BJ (cell line): ENCODE measurements at regions not wholly inside any gene's neighbourhood (a gene's known extent, or its start where the extent isn't known, plus 50 kb on each side); places are given as distances from the start of the nearest gene placed in this dataset.

Experiments used
- CTCF ChIA-PET: fragments of 350-600 bp; formaldehyde crosslinking; extraction: SDS; loops from one replicate; lab custom pipeline; 2021; ENCODE audit warnings: antibody characterized with exemption, inconsistent platforms; lab: Yijun Ruan, JAX
- POLR2A ChIA-PET: fragments of 300-600 bp; sonication (Branson Sonifier 250); formaldehyde crosslinking; extraction: SDS; loops from one replicate; lab custom pipeline; 2021; ENCODE audit warnings: antibody characterized with exemption; lab: Charles Lee
- DNase-seq: peaks from one replicate; pipeline ENCODE4 v3.0.0-alpha.2; 2011; ENCODE audit warnings: low read depth
- H3K27me3 ChIP-seq: 2 replicates; pipeline ENCODE4 v1.6.0; 2011; ENCODE audit warnings: low read length; ENCODE audit not compliant: control insufficient read depth, insufficient read depth
- H3K36me3 ChIP-seq: 2 replicates; pipeline ENCODE4 v1.5.1; 2011; ENCODE audit warnings: low read length; ENCODE audit not compliant: control insufficient read depth, insufficient read depth
- H3K4me3 ChIP-seq: 2 replicates; pipeline ENCODE4 v1.5.1; 2011; ENCODE audit warnings: low read depth, mild to moderate bottlenecking, control low read depth, low read length
- TF ChIP-seq, protein P1 (sequence below): IDR thresholded peaks from 2 replicates; pipeline ENCODE4 v1.5.1; 2011; ENCODE audit warnings: low read depth, mild to moderate bottlenecking, control low read depth, inconsistent platforms, low read length, moderate library complexity; ENCODE audit not compliant: insufficient read depth

DNA sequence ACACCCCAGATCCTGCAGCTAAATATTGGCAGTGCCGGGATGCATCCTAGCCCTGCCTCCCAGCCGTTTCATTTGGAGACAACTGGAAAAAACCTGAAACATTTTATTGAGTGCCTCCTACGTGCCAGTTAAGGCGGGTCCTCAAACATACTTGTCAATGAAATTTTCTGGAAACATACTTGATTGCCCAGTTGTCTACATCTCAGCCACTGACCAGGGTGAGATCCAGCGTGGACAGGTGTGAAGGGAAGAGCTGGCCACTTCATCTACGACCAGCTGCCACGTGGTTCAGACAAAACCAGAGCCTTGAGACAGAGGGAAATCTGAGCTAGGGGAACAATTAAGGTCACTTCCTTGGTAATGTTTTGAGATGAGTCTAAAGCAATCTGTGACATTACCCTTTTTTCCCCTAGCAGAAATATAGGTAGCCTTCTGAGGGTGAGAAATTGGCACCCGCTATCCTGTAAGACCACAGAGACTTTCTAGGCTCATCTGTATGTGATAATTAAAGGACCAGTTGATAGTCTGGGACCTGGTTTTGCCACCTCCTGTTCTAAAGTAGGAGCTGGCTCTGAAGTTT, 116.3 kb upstream of the MTHFD1L start:
- no peak overlapping the region for H3K4me3 ChIP-seq
- no peak for DNase-seq
- H3K36me3 ChIP-seq: no peaks in the 10 kb centered on the region
- POLR2A ChIA-PET: no interaction called here
- CTCF ChIA-PET: no interaction called here
- no peaks in the 10 kb centered on the region for H3K27me3 ChIP-seq
- TF ChIP-seq, protein P1, sequence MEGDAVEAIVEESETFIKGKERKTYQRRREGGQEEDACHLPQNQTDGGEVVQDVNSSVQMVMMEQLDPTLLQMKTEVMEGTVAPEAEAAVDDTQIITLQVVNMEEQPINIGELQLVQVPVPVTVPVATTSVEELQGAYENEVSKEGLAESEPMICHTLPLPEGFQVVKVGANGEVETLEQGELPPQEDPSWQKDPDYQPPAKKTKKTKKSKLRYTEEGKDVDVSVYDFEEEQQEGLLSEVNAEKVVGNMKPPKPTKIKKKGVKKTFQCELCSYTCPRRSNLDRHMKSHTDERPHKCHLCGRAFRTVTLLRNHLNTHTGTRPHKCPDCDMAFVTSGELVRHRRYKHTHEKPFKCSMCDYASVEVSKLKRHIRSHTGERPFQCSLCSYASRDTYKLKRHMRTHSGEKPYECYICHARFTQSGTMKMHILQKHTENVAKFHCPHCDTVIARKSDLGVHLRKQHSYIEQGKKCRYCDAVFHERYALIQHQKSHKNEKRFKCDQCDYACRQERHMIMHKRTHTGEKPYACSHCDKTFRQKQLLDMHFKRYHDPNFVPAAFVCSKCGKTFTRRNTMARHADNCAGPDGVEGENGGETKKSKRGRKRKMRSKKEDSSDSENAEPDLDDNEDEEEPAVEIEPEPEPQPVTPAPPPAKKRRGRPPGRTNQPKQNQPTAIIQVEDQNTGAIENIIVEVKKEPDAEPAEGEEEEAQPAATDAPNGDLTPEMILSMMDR: no peak

DNA sequence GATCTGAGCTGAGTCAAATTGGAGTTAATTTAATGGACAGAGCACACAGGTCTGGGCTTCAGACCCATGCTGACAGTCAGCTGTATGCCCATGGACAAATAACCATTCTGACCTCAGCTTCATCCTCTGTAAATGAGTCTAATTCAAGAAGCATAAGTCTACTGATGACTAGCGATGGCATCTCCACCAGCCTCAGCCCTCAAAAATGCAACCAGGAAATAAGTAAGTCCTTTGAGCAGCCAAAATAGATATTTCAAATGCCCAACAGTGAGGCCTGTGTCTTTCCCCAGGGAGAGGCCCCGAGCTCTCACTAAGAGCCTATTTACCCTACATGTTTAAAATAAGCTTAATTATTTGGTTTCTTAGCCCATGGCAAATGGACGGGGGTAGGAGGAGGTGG, 114.2 kb upstream of the MTHFD1L start:
- Histone ChIP-seq H3K4me3 (no peak overlapping the region), H3K27me3 (no peaks in the 10 kb centered on the region), H3K36me3 (no peaks in the 10 kb centered on the region)
- ChIA-PET POLR2A (no interaction called here), CTCF (no interaction called here)
- no peak for DNase-seq
- TF ChIP-seq, protein P1: no peak

DNA sequence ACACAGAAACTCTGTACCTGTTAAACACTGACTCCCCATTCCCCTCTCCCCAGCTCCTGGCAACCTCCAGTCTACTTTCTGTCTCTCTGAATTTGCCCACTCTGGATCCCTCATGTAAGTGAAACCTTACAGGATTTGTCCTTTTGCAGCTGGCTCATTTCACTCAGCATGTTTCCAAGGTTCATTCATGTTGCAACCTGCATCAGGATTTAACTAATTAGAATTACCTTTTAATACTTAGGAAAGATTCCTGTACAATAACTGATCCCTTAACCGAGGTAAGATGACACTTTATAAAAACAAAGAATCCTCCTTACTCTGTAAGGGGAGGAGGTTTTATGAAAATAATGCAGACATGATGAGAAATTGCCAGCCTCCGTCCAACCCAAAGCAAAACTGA, 113.1 kb upstream of the MTHFD1L start:
- ChIA-PET CTCF (no interaction called here), POLR2A (no interaction called here)
- Histone ChIP-seq H3K36me3 (no peaks in the 10 kb centered on the region), H3K27me3 (no peaks in the 10 kb centered on the region), H3K4me3 (no peak overlapping the region)
- TF ChIP-seq, protein P1: no peak
- DNase-seq: no peak

DNA sequence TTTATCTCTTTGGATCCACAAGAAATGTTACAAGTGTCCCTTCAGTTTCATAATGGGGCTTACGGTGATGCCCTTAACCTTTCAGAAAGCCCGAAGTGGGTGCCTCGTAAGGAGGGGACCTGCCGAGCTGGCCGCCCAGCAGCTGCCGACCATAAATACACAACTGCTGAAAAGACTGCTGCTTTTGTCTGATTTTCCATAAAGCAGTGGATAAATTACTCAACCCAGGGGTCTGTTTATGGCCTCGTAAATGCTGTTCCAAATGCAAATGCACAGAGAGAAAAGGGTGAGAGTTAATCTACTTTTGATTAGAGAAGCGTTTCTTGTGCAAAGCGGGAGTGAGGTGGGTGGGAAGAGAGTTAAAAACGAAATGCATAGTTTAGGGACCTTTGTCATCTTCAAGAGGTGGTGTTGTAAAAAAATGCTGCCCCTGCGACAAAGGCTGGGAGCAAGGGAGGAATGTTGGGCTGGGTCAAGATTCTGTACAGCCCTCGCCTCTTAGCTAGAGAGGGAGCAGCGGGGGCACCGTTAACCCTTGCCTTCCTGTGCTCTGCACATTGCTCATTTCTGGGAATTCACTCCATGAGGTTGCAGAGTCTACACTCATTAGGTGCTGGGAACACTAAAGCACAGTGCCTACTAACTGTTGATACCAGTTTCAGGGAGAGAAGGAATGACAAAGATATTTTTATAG, 112.0 kb upstream of the MTHFD1L start:
- ChIA-PET CTCF (no interaction called here), POLR2A (no interaction called here)
- TF ChIP-seq, protein P1: no peak
- Histone ChIP-seq H3K36me3 (no peaks in the 10 kb centered on the region), H3K4me3 (no peak overlapping the region), H3K27me3 (no peaks in the 10 kb centered on the region)
- DNase-seq: no peak

DNA sequence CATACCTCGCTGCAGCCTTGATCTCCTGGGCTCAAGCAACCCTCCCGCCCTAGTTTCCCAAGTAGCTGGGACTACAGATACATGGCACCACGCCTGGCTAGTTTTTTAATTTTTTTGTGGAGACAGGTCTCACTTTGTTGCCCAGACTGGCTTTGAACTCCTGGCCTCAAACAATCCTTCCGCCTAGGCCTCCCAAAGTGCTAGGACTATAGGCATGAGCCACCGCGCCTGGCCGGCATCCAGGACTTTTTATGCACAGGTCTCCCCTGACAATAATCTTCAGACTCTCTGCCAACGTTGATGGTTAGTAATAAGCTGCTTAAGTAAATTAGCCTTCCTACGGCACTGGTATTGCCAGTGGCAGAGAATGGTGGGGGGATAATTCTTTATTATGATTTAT, 110.5 kb upstream of the MTHFD1L start:
- POLR2A ChIA-PET: no interaction called here
- TF ChIP-seq, protein P1: no peak
- DNase-seq: no peak
- Histone ChIP-seq H3K36me3 (no peaks in the 10 kb centered on the region), H3K27me3 (no peaks in the 10 kb centered on the region), H3K4me3 (no peak overlapping the region)
- CTCF ChIA-PET: no interaction called here
